WERI-Rb-1 (cell line): ENCODE measurements at regions not wholly inside any gene's neighbourhood (a gene's known extent, or its start where the extent isn't known, plus 50 kb on each side); places are given as distances from the start of the nearest gene placed in this dataset.

Experiments
- DNase-seq: peaks from one replicate; pipeline ENCODE4 v3.0.0-alpha.2; 2020
- H3K27ac ChIP-seq: fragments of 250-450 bp; sonication (Bioruptor Pico); 2 replicates; pipeline ENCODE4 v1.5.1; 2020; ENCODE audit warnings: mild to moderate bottlenecking, moderate library complexity
- H3K27me3 ChIP-seq: fragments of 250-450 bp; sonication (Bioruptor Pico); 2 replicates; pipeline ENCODE4 v1.5.1; 2021; ENCODE audit warnings: mild to moderate bottlenecking, low read depth, moderate library complexity; ENCODE audit not compliant: insufficient read depth, severe bottlenecking
- H3K36me3 ChIP-seq: fragments of 250-450 bp; sonication (Bioruptor Pico); 2 replicates; pipeline ENCODE4 v1.5.1; 2020; ENCODE audit warnings: mild to moderate bottlenecking, moderate library complexity
- H3K4me3 ChIP-seq: 2 replicates; pipeline ENCODE4 v1.5.1; 2011; ENCODE audit warnings: low read depth, mild to moderate bottlenecking, control low read depth, low read length
- H3K9me3 ChIP-seq: fragments of 250-450 bp; sonication (Bioruptor Pico); 2 replicates; pipeline ENCODE4 v1.5.1; 2021; ENCODE audit warnings: mild to moderate bottlenecking, moderate library complexity; ENCODE audit not compliant: severe bottlenecking
- CTCF ChIP-seq: IDR thresholded peaks from 2 replicates; pipeline ENCODE4 v1.5.1; 2011; ENCODE audit warnings: low read depth, mild to moderate bottlenecking, control low read depth, inconsistent platforms, low read length

- Histone ChIP-seq H3K9me3 (peaks cover 5% of the 10 kb centered on the region), H3K36me3 (no peaks in the 10 kb centered on the region), H3K27me3 (no peaks in the 10 kb centered on the region), H3K27ac (no peak overlapping the region), H3K4me3 (no peak overlapping the region)
- TF ChIP-seq CTCF = no peak
- no peak for DNase-seq
Observed at GRCh38 chr1:239483391-239483790, 97.0 kb downstream of the CHRM3 start.

GRCh38 chr1:239493811-239494414 lies 107.5 kb downstream of the CHRM3 start:
- TF ChIP-seq CTCF = no peak
- Histone ChIP-seq H3K27ac (no peak overlapping the region), H3K36me3 (no peaks in the 10 kb centered on the region), H3K4me3 (no peak overlapping the region), H3K9me3 (no peaks in the 10 kb centered on the region), H3K27me3 (no peaks in the 10 kb centered on the region)
- no peak for DNase-seq

- Histone ChIP-seq H3K4me3 (no peak overlapping the region), H3K27ac (no peak overlapping the region), H3K36me3 (no peaks in the 10 kb centered on the region), H3K27me3 (no peaks in the 10 kb centered on the region), H3K9me3 (no peaks in the 10 kb centered on the region)
- no peak for TF ChIP-seq CTCF
- no peak for DNase-seq
Observed at GRCh38 chr1:239505094-239505493, 118.7 kb downstream of the CHRM3 start.

- TF ChIP-seq CTCF = no peak
- H3K4me3 ChIP-seq = no peak overlapping the region
- no peaks in the 10 kb centered on the region for H3K9me3 ChIP-seq
- no peaks in the 10 kb centered on the region for H3K27me3 ChIP-seq
- DNase-seq = no peak
- H3K36me3 ChIP-seq = no peaks in the 10 kb centered on the region
- no peak overlapping the region for H3K27ac ChIP-seq
Observed at GRCh38 chr1:239507826-239508225, 121.5 kb downstream of the CHRM3 start.

GRCh38 chr1:239511875-239512274 lies 125.5 kb downstream of the CHRM3 start:
- H3K27ac ChIP-seq = no peak overlapping the region
- no peak for TF ChIP-seq CTCF

GRCh38 chr1:239516579-239516978 lies 130.2 kb downstream of the CHRM3 start:
- Histone ChIP-seq H3K4me3 (no peak overlapping the region), H3K27me3 (no peaks in the 10 kb centered on the region), H3K9me3 (no peaks in the 10 kb centered on the region), H3K36me3 (no peaks in the 10 kb centered on the region), H3K27ac (no peak overlapping the region)
- no peak for TF ChIP-seq CTCF
- no peak for DNase-seq

More at GRCh38 chr1:239511875-239512274, 125.5 kb downstream of the CHRM3 start:
- Histone ChIP-seq H3K36me3 (no peaks in the 10 kb centered on the region), H3K9me3 (no peaks in the 10 kb centered on the region), H3K4me3 (no peak overlapping the region), H3K27me3 (no peaks in the 10 kb centered on the region)
- peak; percentile 39 for DNase-seq
